GM23248 (cell line): ENCODE measurements at regions not wholly inside any gene's neighbourhood (a gene's known extent, or its start where the extent isn't known, plus 50 kb on each side); places are given as distances from the start of the nearest gene placed in this dataset.
"Not testable (repeated sequence)": the region's sequence is repeated elsewhere in the genome, so short reads cannot be mapped to it uniquely, and the experiment has no call there.

ENCODE experiments used
- DNase-seq: peaks from one replicate; pipeline ENCODE4 v3.0.0-alpha.2; 2015
- H2AFZ ChIP-seq: fragments of 200-600 bp; sonication (generic); 2 replicates; pipeline ENCODE4 v1.6.1; 2016; ENCODE audit warnings: antibody characterized with exemption
- H3F3A ChIP-seq: fragments of 200-600 bp; sonication (generic); 2 replicates; pipeline ENCODE4 v1.6.1; 2016; ENCODE audit warnings: mild to moderate bottlenecking, antibody characterized with exemption, mixed run types; ENCODE audit not compliant: insufficient read depth
- H3K27ac ChIP-seq: fragments of 200-600 bp; sonication (generic); 2 replicates; pipeline ENCODE4 v1.5.1; 2016; ENCODE audit warnings: mild to moderate bottlenecking
- H3K27me3 ChIP-seq: fragments of 200-600 bp; sonication (generic); replicated peaks from 2 replicates; pipeline ENCODE4 v1.6.1; 2016; ENCODE audit warnings: mild to moderate bottlenecking; ENCODE audit not compliant: insufficient read depth
- H3K36me3 ChIP-seq: fragments of 200-600 bp; sonication (generic); 2 replicates; pipeline ENCODE4 v1.6.1; 2016; ENCODE audit warnings: low read depth, mild to moderate bottlenecking
- H3K4me1 ChIP-seq: fragments of 200-600 bp; sonication (generic); 2 replicates; pipeline ENCODE4 v1.6.1; 2016; ENCODE audit warnings: mild to moderate bottlenecking; ENCODE audit not compliant: insufficient read depth
- H3K4me2 ChIP-seq: fragments of 200-600 bp; sonication (generic); one replicate; pipeline ENCODE4 v1.6.1; 2016; ENCODE audit warnings: mild to moderate bottlenecking; ENCODE audit not compliant: unreplicated experiment
- H3K4me3 ChIP-seq: fragments of 200-600 bp; sonication (generic); 2 replicates; pipeline ENCODE4 v1.5.1; 2016; ENCODE audit warnings: mild to moderate bottlenecking
- H3K79me2 ChIP-seq: fragments of 200-600 bp; sonication (generic); 2 replicates; pipeline ENCODE4 v1.6.1; 2016; ENCODE audit warnings: mild to moderate bottlenecking; ENCODE audit not compliant: insufficient read depth
- H3K9ac ChIP-seq: fragments of 200-600 bp; sonication (generic); 2 replicates; pipeline ENCODE4 v1.6.1; 2016; ENCODE audit warnings: mild to moderate bottlenecking
- H3K9me2 ChIP-seq: fragments of 200-600 bp; sonication (generic); 2 replicates; pipeline ENCODE4 v1.6.1; 2016; ENCODE audit warnings: mixed run types, mild to moderate bottlenecking, moderate library complexity; ENCODE audit not compliant: insufficient read depth
- H3K9me3 ChIP-seq: fragments of 200-600 bp; sonication (generic); one replicate; pipeline ENCODE4 v1.6.1; 2017; ENCODE audit warnings: low read depth
- H4K20me1 ChIP-seq: fragments of 200-600 bp; sonication (generic); 2 replicates; pipeline ENCODE4 v1.6.0; 2016; ENCODE audit not compliant: insufficient read depth
- EZH2 ChIP-seq: fragments of 200-600 bp; sonication (generic); IDR thresholded peaks from 2 replicates; pipeline ENCODE4 v1.6.1; 2018; ENCODE audit warnings: antibody characterized with exemption, mild to moderate bottlenecking; ENCODE audit not compliant: insufficient read depth, poor library complexity, severe bottlenecking
- EZH2phosphoT487 ChIP-seq: fragments of 200-600 bp; sonication (generic); IDR thresholded peaks from 2 replicates; pipeline ENCODE4 v1.6.1; 2018; ENCODE audit warnings: antibody characterized with exemption, moderate library complexity, mild to moderate bottlenecking, low read depth; ENCODE audit not compliant: insufficient read depth
- WGBS, 2 experiments: methylation state at CpG; one replicate each; pipeline ENCODE4 v1.1.6; 2015 to 2017; ENCODE audit warnings: low lambda C conversion rate in 2 of 2, low coverage in 1 of 2; ENCODE audit errors: missing lambda C conversion rate in 2 of 2; 5-methylcytosine and 5-hydroxymethylcytosine counted together
- in situ Hi-C: fragments of 300-500 bp; cut with MboI; formaldehyde crosslinking; loops from 2 replicates; pipeline ENCODE4 v1.15.0; 2020

GRCh38 chr1:193438771-193439170 is 252.4 kb upstream of the B3GALT2 start:
- TF ChIP-seq EZH2 (no peak), EZH2phosphoT487 (no peak)
- WGBS, 2 experiments = 34 to 38% methylated on average over 1 of the region's 1 CpG
- no peaks in the 10 kb centered on the region for H3K4me1 ChIP-seq

GRCh38 chr1:193438312-193438711 is 251.9 kb upstream of the B3GALT2 start:
- no peak for TF ChIP-seq EZH2
- no peak for TF ChIP-seq EZH2phosphoT487
- in situ Hi-C loops = no loop called here
- Histone ChIP-seq H3K4me3 (no peak overlapping the region), H3K27me3 (no peaks in the 10 kb centered on the region), H2AFZ (no peak overlapping the region), H3K9me3 (no peaks in the 10 kb centered on the region), H3K27ac (no peak overlapping the region), H3K79me2 (no peaks in the 10 kb centered on the region), H3K4me1 (no peaks in the 10 kb centered on the region), H3K9me2 (no peaks in the 10 kb centered on the region), H3F3A (no peaks in the 10 kb centered on the region), H4K20me1 (no peaks in the 10 kb centered on the region), H3K4me2 (no peak overlapping the region), H3K9ac (no peak overlapping the region), H3K36me3 (no peaks in the 10 kb centered on the region)
- no peak for DNase-seq
- 12 to 27% methylated on average over 2 of the region's 2 CpGs for WGBS, 2 experiments

More at GRCh38 chr1:193438771-193439170, 252.4 kb upstream of the B3GALT2 start:
- no peak overlapping the region for H3K9ac ChIP-seq
- no peak overlapping the region for H3K4me2 ChIP-seq
- no peaks in the 10 kb centered on the region for H3K79me2 ChIP-seq
- in situ Hi-C loops = no loop called here
- H3K4me3 ChIP-seq = no peak overlapping the region
- no peaks in the 10 kb centered on the region for H3K36me3 ChIP-seq
- DNase-seq = no peak
- no peak overlapping the region for H2AFZ ChIP-seq
- H3K27ac ChIP-seq = no peak overlapping the region
- no peaks in the 10 kb centered on the region for H3K9me2 ChIP-seq
- H3K27me3 ChIP-seq = no peaks in the 10 kb centered on the region
- no peaks in the 10 kb centered on the region for H4K20me1 ChIP-seq
- H3F3A ChIP-seq = no peaks in the 10 kb centered on the region
- no peaks in the 10 kb centered on the region for H3K9me3 ChIP-seq

- no peak overlapping the region for H3K4me3 ChIP-seq
- no peak for DNase-seq
- H3K79me2 ChIP-seq = no peaks in the 10 kb centered on the region
- H3K9me3 ChIP-seq = no peaks in the 10 kb centered on the region
- in situ Hi-C loops = no loop called here
- H3K4me1 ChIP-seq = no peaks in the 10 kb centered on the region
- H3K4me2 ChIP-seq = no peak overlapping the region
- no peaks in the 10 kb centered on the region for H3F3A ChIP-seq
- H3K9me2 ChIP-seq = no peaks in the 10 kb centered on the region
- H3K36me3 ChIP-seq = no peaks in the 10 kb centered on the region
- H3K27me3 ChIP-seq = no peaks in the 10 kb centered on the region
- no peak overlapping the region for H3K9ac ChIP-seq
- no peaks in the 10 kb centered on the region for H4K20me1 ChIP-seq
- H3K27ac ChIP-seq = no peak overlapping the region
- TF ChIP-seq EZH2phosphoT487 (no peak), EZH2 (no peak)
- H2AFZ ChIP-seq = no peak overlapping the region
These were observed 251.4 kb upstream of the B3GALT2 start for GRCh38 chr1:193437785-193438184.

GRCh38 chr1:193437333-193437732 is 250.9 kb upstream of the B3GALT2 start:
- H3K9me3 ChIP-seq, H3K79me2 ChIP-seq, H4K20me1 ChIP-seq, H3K27ac ChIP-seq, in situ Hi-C loops, H3K4me1 ChIP-seq, H3K36me3 ChIP-seq, H3K9ac ChIP-seq, H2AFZ ChIP-seq, H3K4me3 ChIP-seq, H3K9me2 ChIP-seq, DNase-seq, H3K27me3 ChIP-seq, H3F3A ChIP-seq, H3K4me2 ChIP-seq: not testable (repeated sequence)
- WGBS, 2 experiments = 59 to 60% methylated on average over 6 to 19 of the region's 19 CpGs

GRCh38 chr1:193435781-193436180 is 249.4 kb upstream of the B3GALT2 start:
- H3K4me3 ChIP-seq = no peak overlapping the region
- no peaks in the 10 kb centered on the region for H3K36me3 ChIP-seq
- no peaks in the 10 kb centered on the region for H3K9me3 ChIP-seq
- H3F3A ChIP-seq = no peaks in the 10 kb centered on the region
- TF ChIP-seq EZH2phosphoT487 = no peak
- no peak for TF ChIP-seq EZH2
- H3K9me2 ChIP-seq = no peaks in the 10 kb centered on the region
- no peak overlapping the region for H2AFZ ChIP-seq
- H4K20me1 ChIP-seq = no peaks in the 10 kb centered on the region
- H3K27ac ChIP-seq = no peak overlapping the region
- H3K79me2 ChIP-seq = no peaks in the 10 kb centered on the region
- H3K4me2 ChIP-seq = no peak overlapping the region
- in situ Hi-C loops = no loop called here
- no peak overlapping the region for H3K9ac ChIP-seq
- no peak for DNase-seq
- 0% methylated on average over 1 of the region's 1 CpG for WGBS, 2 experiments
- H3K27me3 ChIP-seq = no peaks in the 10 kb centered on the region
- H3K4me1 ChIP-seq = no peaks in the 10 kb centered on the region
